Astrocyte of the hippocampus (primary cell): ENCODE measurements at regions not wholly inside any gene's neighbourhood (a gene's known extent, or its start where the extent isn't known, plus 50 kb on each side); places are given as distances from the start of the nearest gene placed in this dataset.
"Not testable (repeated sequence)": the region's sequence is repeated elsewhere in the genome, so short reads cannot be mapped to it uniquely, and the experiment has no call there.

Source experiments
- DNase-seq: peaks from one replicate; pipeline ENCODE4 v3.0.0; 2011; ENCODE audit warnings: low read depth, low spot score

DNA sequence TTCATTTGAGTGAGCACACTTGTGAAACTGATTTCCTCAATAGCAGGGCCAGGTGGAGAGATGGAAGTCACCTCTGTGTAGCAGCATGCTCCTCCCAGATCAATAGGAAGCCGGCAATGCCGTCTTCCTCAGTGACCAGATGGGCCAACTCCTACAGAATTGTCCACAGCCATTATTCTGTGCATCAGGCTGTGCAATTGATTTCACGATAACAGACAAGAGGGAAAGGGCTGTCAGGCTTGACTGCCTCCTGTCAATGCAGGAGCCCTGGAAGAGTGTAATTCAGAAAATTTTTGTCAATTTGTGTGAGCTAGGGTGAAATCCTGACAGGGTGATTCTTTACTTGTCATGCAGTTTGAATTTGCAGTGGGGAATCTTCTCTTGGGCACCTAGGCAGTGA lies 838.4 kb upstream of the NUDT12 start:
- no peak for DNase-seq

DNA sequence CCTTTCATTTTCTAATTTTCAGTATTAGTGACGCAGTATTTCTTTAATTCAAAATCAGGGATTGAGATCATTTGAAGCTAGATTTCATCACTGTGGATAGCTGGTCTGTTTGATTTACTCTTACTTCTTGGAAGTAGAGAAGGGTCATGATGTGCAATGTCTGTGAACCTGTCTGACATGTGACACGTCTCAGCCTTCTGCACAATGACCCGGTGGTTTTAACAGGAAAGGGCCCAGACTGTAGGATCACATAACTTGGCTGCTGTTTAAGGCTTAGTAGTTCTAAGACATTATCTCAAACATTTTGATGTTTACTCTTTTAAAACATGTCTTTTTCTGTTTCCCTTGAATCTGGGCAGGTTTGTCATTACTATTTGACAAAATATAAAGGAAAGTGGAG lies 823.3 kb upstream of the NUDT12 start:
- DNase-seq, result no peak

DNA sequence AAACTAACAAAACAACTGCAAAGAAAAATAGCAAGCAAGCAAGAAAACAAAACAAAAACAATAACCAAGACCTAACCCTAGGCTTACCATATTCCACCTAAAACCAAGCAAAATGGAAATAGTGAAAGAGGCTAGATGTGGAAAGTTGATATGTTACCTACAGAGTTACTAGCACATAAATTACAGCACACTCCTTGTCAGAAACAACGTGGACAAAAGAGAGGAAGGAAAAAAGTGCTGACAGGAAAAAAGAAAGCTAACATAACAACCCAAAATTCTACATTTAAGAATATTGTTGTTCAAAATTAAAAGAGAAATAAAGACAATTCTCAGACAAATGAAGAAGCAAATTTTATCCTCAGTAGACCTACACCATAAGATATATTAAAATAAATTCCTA lies 812.8 kb upstream of the NUDT12 start:
- no peak for DNase-seq

DNA sequence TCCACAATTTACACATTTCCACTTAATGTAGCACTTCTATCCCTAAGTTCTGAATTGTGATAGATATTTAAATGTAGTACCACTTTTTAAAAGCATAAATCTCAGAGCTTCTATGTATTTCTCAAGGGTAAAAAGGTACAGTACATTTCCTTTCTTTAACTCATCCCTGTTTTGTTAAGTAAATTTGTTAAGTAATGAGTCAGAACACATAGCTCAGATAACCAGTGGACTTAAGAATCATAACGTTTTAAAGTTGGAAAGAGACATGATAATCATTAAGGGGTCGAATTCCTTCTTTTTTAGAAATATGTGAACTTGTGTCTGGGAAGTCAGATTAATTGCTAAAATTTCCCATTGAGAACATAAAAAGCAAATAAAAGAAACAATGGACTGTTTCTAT lies 810.2 kb upstream of the NUDT12 start:
- no peak for DNase-seq

DNA sequence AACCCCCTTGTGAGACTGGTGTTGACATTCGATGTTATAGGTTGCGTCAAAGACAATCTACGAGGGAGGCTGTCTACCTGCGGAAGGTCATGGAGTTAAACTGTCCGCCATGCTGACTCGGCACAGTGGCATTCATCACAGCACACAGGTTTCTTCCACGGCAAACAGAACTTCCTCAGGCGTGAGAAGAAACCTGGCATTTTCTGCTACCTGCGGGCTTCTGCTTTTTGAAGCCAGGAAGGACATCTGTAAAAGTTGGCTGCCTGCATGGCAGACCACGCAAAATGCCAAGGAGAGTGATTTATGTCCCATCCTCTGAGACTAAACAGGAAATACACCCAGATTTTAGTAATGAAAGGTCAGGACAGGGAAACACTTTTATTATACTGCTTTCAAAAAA lies 809.8 kb upstream of the NUDT12 start:
- no peak for DNase-seq

DNA sequence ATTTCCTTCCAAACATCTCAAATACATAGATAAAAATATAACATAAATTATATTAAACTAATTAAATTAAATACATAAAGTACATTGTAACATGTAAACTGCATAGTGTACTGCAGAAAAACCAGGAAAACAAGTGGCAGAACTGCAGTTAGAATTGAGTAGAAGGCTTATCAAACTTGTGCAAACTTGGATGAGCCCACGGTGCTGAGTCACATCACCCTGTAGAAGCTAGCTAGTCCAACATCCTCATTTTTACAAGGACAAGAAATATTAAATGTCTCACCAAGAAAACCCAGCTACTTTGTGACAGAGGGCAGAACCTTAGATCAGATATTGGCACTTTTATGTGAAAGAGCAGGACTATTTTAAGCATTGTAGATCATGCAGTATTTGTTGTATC lies 807.9 kb upstream of the NUDT12 start:
- DNase-seq, result no peak

DNA sequence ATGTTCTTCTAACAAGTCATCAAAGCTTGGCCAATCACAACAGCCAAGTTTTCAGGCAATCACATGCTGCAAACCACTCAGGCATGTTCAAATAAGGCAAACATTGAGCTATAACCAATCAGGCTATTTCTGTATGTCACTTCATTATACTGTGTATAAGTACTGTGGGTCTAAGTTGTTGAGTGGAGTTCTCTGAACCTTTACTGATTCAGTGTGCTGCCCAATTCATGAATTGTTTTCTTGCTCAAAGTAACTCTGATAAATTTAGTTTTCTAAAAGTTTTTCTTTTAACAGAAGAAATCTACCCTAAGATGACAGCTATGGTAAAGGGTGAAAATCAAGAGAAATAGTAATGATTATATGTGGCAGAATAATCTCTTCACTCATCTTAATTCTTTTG lies 805.4 kb upstream of the NUDT12 start:
- no peak for DNase-seq

DNA sequence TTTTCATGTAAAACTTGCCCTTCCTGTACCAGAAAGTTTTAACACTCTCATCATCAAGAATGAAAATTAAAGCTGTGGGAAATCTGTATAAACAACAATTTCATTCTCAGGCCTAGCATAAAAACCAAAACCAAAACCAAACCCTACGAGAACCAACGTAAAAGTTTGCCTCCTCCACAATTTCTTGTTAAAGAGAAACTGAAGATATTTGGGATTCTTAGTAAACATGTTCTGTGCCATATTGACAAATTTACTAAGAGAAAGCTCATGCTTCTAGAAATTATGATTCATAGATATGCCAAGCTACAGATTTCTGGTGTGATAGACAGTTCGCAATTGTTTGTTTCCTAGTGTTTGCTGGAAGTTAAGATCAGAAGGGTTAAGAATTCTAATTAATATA lies 801.0 kb upstream of the NUDT12 start:
- no peak for DNase-seq

DNA sequence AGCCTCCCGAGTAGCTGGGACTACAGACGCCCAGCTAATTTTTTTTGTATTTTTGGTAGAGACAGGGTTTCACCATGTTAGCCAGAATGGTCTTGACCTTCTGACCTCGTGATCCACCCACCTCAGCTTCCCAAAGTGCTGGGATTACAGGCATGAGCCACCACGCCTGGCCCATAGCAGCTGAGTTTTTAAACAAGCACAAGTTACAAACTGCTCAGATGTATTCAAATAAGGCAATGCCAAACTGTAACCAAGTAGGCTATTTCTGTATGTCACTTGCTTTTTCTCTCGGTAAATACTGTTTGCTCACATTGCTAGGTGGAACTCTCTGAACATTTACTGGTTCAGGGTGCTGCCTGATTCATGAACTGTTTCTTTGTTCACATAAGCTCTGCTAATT lies 799.3 kb upstream of the NUDT12 start:
- DNase-seq, result no peak

DNA sequence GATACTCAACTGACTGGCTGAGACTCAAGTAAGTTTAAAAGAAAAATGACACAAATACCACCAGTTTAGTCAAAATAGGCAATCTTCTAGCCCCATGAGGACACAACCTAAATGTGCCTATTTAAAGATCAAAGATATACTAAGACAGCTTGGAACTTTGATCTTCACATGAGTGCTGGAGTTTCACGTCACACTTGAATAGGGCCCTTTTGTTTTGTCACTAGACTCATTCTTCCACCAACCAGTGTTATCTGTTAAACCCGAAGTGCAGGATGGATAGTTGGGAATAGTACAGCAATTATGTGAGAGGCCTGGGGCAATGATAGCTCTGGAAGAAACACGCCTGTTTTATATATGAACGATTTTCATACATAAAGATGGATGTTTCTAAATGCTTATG lies 792.8 kb upstream of the NUDT12 start:
- DNase-seq, result no peak

DNA sequence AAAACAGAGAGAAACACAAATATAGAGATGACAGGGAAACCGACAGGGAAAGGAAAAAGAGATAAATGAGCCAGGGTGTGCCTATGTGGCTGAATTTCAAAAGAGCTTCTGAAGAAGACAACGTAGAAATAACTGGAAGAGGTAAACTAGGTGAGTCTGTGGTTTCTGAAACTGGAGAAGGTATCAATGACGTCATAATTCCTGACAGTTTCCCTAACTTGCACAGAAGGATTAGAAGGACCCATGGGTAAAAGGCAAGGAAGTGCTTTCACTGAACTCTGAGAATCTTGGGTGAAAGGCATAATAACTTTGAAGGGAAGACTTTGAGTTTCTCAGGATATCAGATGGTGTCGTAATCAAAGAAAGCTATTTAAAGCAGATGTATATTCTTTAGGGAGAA lies 790.8 kb upstream of the NUDT12 start:
- no peak for DNase-seq

DNA sequence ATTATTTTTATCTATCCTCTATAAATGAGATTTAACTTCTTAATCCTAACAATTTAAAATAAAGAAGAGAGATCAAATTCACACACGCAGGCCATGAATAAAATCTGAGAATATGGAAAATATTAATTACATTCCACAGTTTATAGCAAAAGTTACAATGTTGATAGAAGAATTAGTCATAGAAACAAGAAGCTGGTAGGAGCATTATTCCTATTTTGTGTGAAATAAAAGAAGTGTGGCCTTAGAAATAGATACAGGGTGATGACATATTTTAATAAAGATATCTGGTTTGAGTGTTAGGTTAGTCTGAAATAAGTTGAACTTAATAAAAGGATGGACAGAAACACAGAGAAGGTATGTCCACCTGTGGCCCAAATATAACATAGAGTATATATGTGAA lies 790.4 kb upstream of the NUDT12 start:
- no peak for DNase-seq

DNA sequence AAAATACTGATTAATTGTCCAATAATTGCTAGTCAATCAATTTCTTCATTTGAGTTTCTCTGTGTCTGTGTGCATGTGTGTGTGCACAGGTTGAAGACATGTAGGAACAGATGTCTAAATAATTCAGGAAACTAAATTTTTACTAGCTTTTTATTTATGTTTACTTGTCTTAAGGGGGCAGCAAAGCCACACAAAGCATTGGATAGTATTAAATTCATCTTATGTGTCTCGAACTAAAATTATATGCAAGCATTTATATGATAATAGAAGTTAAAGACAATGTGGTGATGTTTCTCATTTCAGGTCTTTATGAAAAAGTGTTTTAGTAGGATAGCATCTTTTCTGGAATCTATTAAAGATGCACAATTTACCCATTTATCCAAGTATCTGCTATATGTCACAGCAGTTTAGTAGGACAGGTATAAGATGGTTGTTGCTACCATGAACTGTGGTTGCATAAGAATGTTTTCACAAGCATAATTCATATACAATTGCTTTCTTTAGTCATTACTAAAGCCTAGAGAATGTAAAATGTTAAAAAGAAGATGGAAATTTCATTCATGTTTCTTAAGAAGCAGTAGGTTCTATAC lies 784.6 kb upstream of the NUDT12 start:
- DNase-seq, result peak; percentile 55

DNA sequence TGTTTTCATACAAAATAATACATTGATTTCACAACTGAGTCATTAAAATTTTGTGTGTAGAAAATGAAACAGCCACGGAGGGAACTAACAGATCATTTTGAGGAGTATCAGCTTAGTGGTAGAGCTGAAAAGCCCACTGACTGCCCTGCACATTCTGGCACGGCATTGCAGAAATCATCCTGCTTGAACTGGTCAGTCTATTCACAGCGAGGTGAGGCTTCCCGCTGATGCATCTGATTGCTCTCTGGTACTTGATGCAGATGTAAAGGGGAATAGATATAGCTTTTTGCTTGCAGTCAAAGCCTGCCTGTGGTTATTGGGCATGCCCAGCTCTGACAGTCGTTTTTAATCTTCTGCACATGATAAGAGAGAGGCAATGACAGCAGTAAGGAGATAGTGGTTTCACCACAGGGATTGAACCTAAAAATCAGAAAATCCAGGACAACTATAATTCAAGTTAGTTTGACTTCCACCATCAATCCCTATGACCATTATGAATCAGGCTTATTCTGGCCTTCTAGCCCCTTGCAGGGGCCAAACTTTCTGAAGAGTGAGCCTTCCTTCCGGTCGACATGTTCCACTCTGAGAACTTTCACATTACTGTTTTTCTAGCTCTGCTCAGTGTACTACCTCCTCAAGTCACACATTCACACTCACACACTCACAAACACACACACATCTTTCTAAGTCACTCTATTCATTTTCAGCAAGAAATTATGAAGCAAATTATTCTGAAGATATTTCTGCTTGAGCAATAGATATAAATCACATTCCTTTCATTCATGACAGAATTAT lies 782.8 kb upstream of the NUDT12 start:
- peak; percentile 33 for DNase-seq

DNA sequence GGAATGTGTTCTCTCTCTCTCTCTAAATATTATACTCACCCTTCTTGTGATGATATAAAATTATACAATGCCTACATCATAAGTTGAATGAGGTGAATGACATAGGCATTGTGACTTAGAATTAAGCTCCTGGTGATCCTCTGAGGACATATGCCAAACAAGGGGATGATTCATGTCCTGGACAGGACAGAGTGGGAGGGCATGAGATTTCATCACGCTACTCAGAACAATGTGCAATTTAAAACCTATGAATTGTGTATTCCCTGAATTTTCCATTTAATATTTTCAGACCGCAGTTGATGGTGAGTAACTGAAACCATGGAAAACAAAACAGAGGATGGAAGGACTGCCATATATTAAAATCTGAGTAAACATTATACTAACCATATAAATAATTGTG lies 782.2 kb upstream of the NUDT12 start:
- DNase-seq, result peak; percentile 39

DNA sequence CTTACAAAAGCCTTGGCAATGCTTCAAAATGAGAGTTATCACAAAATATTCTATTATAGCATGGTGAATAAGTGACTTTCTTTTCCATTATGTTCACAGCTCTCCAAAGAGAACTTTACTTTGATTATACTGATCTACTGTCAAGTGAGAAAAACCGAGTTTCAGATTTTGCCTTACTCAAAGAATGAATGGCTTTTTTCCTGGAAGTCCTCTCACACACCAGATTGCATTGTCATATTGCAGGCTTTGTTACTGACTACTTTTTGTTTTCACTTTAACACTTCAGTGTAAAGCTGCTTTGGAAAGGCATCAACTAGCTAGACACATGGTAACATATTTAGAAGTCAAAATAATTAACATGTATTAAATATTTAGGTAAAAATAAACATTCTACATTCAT lies 765.2 kb upstream of the NUDT12 start:
- no peak for DNase-seq

DNA sequence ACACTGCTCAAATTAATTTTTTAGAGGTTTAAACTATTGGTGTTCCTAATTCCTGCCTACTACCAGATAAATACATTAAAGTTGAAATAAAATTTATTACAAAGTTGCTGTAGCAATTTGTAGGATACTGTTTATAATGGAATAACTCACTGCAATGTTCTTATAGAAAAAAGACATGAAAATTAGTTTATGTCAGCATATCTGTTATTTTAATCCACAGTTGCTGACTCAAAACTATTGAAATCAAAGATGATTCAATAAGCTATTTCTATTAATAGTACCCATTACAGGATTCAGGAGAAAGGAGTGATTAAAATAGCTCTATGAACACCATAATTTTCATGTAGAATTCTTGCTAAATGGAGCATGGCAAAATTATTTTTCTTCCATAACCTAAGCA lies 764.4 kb upstream of the NUDT12 start:
- DNase-seq, result no peak

DNA sequence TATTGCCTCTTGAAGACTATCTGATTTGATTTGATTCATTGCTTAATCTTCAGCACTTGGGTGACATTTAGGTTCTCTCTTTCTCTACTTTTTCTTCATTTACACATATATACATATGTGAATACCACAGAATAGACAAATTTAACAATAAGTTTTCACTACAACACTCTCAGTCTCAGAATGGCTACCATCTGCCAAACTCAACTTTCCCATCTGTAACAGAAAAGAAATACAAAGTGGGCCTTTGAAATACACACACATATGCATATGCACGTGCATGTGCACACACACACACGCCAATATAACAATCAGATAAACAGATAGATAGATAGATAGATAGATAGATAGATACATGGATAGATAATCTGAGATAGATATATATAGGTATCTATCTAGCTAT lies 762.8 kb upstream of the NUDT12 start:
- no peak for DNase-seq

DNA sequence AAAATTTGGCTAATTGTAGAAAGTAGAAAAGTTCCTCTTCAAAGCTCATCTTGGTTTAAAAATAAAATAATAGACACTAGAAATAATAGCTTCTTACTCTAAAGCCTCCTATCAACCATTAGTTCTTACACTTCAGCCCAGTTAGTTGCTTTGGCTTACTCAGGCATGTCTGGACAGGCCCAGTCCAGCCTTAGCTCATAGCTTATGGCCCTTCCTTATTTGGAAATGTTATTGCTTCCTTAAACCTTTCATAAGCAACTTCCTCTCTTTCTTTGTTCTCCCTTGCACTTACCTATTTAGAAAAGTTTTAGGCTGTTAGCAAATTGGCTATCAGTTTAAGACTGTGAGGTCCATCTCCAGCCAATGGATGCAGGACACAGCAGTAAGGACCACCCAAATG lies 754.1 kb upstream of the NUDT12 start:
- DNase-seq, result not testable (repeated sequence)

DNA sequence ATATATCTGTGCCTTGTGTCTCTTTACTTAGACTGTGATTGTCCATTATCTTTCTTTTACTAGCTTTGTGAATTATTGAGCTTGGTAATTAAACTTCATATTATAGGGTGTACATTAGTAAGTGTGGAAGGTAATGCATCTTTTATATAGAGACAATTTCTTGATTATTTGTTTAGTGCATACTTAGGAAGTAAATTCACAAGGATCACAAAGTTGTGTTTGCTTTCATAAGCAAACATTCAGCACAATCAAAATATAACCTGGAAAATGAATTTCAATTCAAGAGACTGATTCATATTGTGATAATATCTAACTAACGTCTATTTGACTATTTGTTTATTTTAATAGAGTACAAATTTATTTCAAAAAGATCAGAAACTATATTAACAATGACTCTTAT lies 749.9 kb upstream of the NUDT12 start:
- no peak for DNase-seq

DNA sequence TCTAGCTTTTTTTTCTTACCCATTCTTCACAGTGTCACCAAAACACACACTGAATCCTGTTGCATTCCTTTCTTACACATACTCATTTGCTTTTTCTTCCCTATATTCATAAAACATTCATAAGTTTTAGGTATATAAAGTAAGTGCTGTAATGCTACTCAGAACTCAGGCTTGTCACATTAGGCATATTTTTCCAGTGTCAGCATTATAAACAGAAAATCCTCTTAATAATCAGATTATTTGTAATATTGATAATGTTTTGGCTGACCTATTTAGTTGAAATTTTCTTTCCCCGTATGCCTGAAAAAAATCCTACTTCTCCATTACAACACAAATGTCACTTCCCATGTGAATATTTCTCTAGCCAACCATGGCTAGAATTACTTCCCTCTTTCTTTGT lies 743.0 kb upstream of the NUDT12 start:
- no peak for DNase-seq

DNA sequence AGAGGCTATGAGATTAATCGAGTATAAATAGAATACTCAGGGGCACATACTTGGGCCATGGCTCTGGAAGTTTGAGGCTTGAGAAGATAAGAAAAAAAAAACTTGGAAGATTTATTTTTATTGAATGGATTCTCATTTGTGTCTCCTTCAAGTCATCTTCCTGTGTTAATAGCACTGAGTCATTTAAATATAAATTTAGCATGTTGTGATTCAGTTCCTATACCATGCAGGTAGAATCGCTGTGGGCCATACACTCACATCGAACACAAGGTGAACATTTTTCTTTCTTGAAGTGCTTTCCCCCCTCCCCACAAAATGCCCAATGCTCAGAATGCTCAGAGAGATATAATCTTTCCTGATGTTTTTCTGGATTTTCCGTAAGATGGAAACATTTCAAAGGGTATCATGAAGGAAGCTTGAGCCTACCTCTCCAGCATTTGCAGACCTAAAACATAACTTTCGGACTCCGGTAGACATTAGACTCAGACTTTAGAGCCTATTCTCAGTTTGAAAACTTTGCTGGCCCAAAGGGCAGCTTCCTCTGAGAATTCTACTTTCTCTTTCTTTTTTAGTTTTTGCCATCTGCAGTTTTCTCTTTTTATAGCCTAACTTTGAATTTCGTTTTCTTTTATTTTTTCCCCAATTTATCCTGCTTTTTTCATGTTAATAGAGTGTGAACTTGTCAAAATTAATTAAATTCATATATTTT lies 737.6 kb upstream of the NUDT12 start:
- DNase-seq, result no peak

DNA sequence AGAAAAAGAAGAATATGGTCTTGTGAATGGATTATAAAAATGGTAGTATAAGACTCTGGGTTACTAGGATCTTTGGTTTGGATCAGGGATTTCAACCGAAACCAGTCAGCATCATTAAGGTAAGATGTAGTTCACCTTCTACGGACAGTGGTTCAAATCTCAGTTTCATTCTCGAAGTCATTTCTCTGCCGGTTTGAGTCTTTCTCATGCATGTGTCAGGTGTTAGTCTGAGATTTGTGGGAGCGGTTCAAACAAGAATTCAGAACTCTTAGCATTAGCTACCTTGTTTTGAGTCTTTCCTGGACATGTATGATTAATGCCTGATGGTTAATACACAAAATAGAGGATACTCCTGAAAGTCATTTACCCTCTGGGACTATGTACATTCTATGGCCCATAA lies 735.9 kb upstream of the NUDT12 start:
- no peak for DNase-seq
